GM19438 (cell line): ENCODE measurements at regions not wholly inside any gene's neighbourhood (a gene's known extent, or its start where the extent isn't known, plus 50 kb on each side); places are given as distances from the start of the nearest gene placed in this dataset.

Source experiments
- ATAC-seq: cut with Tn5 transposase; IDR thresholded peaks from one replicate; pipeline ENCODE4 v1.9.1; 2021; ENCODE audit warnings: low read depth; ENCODE audit not compliant: unreplicated experiment

DNA sequence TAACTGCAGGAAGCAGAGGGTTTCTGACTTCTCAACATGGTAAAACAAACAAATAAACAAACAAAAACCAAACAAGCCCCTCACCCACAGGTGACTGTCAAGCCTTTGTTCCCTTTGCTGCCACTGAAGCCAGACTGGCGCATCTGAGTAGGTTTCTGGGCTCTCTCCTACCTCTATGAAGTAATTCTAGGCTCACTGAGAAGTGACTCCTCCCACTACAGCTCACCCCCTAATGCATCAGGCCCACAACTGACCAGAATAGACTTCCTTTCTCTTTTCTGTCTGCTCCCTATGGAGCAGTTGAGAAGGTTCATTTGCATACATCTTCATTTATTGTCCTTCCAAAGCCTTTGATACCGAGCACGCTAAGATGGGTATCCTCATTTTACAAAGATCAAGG is 77.0 kb upstream of the CCL2 start:
- ATAC-seq, result no peak

GRCh38 chr17:34182036-34182803 is 72.9 kb upstream of the CCL2 start:
- ATAC-seq, result no peak

DNA sequence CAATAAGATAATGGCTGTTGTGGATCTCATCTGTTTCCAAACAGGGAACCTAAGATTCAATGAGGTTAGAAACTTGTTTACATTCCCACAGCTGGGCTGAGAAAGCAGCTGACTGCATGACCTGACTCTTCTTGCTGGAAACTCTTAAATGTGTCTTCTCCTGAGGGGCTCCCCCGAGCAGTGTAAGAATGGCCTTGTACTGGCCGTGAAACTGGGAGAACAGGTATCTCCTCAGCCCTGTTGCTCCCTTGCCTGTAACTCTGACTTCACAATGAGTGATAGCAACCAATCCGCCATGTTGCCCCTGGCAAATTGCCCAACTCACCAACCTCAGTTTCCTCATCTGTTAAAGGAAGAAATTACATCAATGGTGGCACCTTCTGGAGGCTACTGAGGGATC is 59.1 kb upstream of the CCL2 start:
- ATAC-seq, result no peak

- no peak for ATAC-seq
These were observed 56.6 kb upstream of the CCL2 start for GRCh38 chr17:34198519-34198918.

DNA sequence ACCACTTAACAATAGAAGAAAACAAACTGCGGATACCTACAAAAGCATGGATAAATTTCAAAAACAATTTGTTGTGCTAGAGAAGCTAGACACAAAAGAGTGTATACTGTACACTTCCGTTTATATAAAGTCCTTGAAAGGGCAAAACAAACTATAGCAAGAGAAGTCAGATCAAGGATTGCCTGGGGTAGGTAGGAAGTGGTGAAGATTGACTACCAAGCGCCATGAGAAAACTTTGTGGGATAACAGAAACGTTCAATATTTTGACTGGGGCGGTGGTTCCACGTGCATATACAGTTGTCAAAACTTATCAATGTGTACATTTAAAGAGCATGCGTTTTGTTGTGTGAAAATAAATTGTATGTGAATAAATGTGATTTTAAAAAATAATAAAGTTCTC is 55.6 kb upstream of the CCL2 start:
- no peak for ATAC-seq

- ATAC-seq, result no peak
These were observed 55.1 kb upstream of the CCL2 start for GRCh38 chr17:34199932-34200534.

DNA sequence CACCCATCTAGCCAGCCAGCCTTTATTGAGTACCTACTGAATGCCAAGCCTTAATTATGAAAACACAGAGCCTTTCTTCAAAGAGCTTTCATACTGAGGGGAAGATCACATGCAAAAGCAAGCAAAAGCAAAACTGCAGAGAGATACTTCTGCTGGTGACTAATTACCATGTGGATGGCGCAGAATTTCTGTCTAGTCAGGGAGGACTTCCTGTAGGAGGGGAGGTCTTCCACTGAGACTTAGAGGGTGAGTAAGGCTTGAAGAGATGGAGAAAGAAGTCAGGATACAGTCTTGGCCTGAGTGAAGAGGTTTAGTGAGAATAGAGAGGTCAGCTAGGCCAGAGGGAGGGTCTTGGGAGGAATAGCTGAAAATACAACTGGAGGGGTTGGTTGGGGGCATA is 53.9 kb upstream of the CCL2 start:
- no peak for ATAC-seq

DNA sequence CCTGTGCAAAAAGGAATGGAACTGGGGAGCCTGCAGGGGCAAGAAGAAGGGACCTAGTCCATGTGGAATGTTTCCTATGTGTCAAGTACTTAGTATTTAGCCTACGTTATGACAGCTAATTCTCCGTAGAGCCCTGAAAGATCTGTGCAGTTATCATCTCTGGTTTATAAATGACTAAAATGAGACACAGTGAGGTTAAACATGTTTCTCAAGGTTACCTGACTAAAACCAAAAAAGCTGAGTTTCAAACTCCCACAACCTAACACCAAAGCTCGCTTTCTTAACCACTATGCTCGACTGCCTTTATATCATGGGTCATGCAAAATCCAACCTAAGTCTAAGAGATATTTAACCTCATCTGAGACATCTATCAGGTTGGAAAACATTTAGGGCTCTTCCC is 53.3 kb upstream of the CCL2 start:
- ATAC-seq, result no peak

GRCh38 chr17:34203018-34203638 is 52.0 kb upstream of the CCL2 start:
- no peak for ATAC-seq

- ATAC-seq, result no peak
These were observed 50.7 kb upstream of the CCL2 start for GRCh38 chr17:34204402-34204801.
